ENCODE measurements at regions not wholly inside any gene's neighbourhood (a gene's known extent, or its start where the extent isn't known, plus 50 kb on each side); places are given as distances from the start of the nearest gene placed in this dataset.

GRCh38 chr3:193130576-193130975, 110.4 kb upstream of the PLAAT1 start:
- TF ChIP-seq EZH2 (IDR thresholded peaks at IDR 0.05; ENCODE audit: borderline replicate concordance, low read depth, low read length, severe bottlenecking) (no peak), CTCF (IDR thresholded peaks at IDR 0.05; ENCODE audit: extremely low read depth in 1 of 2, insufficient read depth in 1 of 2, low read depth in 1 of 2, low read length in 2 of 2) (no peak)
